Stimulated activated CD4-positive, alpha-beta T cell treated with anti-CD3 and anti-CD28 coated beads, Interleukin-4, amount 100 ng/mL, for 1 hour (primary cell): ENCODE measurements at regions not wholly inside any gene's neighbourhood (a gene's known extent, or its start where the extent isn't known, plus 50 kb on each side); places are given as distances from the start of the nearest gene placed in this dataset.
"Not testable (repeated sequence)": the region's sequence is repeated elsewhere in the genome, so short reads cannot be mapped to it uniquely, and the experiment has no call there.

Experiments used
- DNase-seq: peaks from one replicate; pipeline ENCODE4 v3.0.0-alpha.2; 2020

DNA sequence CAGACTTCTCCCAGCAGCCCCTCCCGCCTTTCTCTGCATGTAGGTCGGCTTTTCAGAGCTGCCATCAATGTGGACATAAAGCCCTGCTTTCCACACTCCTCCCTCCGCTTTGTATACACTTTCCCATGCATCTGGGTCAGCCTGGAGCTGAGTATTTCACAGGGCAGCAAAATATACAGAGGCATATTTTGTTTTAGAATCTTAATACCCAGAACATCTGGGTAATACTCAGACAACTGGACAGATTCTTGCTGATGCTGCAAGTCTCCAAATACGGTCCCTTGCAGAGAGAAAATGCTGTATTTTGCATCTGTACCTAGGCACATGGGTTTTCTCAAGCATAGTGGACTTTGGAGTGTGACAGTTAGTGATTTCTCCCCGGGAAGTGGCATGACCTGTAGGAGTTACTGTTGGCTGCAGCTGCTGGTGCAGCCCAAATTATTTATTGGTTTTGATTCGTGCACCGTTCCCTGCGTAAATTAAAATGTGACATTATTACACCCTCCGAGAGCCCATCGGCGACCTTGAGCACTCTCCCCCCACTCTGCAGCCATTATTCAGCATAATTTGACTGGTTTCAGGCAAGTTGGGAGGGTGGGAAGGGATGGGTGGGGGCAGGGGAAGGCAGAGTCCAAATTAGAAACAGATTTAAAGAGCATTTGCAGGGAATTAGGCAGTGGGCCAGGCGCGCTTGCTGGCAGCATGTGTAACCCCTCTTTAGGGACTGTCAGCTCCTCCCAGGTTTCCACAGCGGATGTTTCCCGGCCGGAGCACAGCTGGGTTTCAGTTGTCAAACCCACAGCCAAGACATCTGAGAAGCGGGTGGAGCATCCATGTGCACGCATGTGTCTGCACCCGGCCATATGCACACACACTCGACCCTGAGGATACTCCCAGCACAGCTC, 100.8 kb downstream of the CPN2 start:
- DNase-seq, result no peak

DNA sequence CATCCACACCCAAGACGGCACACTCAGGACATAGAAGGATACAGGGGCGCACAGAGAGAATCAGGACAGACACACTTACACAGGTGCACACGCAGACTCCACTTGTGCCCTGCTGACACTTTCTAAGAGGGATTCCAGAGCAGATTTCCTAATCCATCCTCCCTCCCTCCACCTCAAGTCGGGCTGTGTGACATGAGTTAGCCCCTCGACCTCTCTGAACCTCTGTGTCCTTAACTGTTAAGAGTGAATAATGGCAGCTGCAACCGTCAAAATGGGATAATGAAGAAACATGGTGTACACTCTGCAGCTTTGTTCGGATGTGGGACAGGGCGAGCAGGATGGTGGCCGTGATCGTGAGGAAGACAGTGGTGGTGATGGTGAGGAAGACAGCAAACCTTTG, 100.1 kb downstream of the CPN2 start:
- no peak for DNase-seq

DNA sequence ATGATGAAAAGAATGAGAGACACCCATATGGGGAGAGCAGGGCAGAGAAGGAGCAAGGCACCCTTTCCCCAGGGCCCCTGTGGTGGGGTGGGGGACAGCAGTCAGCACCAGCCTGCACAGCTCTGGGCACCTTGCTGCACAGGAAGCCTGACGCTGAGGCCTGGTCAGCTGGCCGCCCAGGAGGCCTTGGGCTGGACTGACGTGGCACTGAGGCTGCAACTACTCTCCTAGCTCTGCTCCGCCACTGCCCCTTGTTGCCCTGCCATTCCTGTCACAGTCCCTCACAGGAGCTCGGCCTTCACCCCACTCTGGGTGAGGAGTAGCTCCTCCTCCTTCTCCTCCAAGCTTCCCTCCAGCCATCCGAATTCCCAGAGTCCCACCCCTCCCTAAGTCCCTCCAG, 99.7 kb downstream of the CPN2 start:
- DNase-seq, result no peak

DNA sequence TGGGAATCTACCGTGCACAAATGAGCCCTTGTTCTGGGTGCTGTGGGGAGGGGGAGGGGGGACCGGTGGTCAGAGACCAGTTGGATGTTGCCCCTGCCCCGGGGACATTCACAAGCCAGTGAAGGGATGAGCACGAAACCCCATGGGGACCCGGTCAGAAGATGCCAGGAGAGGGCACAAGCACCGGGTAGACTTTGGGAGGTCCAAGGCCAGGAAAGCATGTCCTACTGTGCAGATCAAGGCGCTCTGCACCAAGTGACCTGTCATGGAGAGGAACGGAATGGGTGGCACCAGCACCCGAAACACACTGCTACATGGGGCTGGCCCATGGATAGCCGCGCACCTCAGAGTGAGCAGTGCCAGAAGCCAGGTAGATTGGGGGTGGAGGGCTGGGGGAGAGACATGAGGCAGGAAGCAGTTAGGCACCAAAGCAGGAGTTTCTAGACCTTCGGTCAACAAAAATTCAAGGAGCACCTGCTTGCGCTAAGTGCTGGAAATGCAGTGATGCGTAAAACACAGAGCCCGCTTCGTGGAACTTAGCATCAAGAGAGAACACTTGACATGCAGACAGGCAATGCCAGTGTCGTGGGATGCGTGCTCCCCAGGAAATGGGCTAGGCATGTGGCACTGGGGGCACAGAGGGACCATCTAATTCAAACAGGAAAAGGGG, 99.1 kb downstream of the CPN2 start:
- no peak for DNase-seq

DNA sequence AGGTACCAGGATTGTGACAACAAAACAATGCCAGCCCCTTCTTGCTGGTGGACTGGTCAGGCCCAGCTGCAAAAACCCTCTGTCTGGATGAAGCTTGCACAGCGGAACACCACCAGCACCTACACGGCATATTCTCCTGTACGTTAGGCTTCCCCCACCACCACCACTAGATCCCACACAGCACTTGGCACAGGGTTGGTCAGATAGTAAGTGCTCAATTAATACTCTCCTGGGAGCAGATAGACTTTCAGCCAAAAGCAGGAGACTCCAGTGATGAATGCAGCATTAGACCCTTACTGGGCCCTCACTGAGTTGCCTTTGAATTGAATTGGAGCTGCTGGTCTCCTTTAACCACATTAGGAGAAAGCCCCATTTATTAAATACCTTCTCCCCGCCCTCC, 97.9 kb downstream of the CPN2 start:
- no peak for DNase-seq

DNA sequence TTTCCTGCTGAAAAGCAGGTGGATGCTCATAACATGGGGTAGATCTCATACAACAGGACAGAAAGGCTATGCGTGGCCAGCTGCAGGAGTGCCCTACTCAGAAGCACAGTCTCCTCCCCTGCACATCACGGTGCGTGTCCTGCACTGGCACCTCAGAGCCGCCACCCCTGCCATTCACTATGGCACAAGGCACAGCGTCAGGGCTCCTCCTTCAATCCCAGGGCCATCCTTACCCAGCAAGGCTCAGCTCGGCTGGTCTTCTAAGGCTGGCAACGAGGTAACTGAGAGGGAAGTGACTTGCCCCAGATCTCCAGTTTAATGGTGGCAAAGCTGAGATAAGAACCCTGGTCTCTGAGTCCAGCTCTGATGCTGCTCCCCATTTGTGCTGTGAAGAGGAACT, 97.1 kb downstream of the CPN2 start:
- DNase-seq, result no peak

DNA sequence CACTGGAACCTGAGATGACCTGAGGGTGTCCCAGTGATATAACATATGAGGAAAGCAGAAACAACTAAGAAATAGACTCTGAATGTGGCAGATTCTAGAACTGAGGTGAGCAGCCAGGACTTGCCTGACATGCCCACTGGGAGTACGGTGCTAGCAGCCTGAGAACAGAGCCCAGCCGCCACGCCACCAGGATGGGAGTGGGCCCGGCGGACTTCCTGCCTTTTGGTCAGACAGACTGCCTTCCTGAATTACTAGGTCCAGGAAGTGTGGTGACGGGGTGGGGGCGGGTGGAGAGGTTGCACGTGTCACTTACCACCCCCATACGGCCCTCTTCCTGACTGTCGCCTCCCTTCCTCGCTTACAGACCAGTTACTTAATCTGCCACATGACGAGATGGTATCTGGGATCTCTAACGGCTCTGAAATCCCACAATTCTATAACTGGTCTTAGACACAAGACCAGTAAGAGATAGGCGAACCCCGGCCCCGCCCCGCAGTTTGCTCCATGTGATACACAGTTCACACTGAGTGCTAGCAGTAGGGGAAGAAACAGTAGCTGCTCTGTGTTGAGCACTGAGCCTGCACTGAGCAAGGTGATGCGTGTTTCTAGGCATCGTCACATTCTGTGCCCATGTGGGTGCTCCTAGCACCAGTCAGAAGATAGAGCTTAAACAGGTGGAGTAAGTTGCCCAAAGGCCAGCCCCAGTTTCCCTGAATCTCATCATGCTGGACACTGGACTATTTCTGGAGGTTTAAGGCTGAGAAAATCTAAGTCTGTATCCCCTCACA, 95.7 kb downstream of the CPN2 start:
- peak; percentile 52 for DNase-seq

DNA sequence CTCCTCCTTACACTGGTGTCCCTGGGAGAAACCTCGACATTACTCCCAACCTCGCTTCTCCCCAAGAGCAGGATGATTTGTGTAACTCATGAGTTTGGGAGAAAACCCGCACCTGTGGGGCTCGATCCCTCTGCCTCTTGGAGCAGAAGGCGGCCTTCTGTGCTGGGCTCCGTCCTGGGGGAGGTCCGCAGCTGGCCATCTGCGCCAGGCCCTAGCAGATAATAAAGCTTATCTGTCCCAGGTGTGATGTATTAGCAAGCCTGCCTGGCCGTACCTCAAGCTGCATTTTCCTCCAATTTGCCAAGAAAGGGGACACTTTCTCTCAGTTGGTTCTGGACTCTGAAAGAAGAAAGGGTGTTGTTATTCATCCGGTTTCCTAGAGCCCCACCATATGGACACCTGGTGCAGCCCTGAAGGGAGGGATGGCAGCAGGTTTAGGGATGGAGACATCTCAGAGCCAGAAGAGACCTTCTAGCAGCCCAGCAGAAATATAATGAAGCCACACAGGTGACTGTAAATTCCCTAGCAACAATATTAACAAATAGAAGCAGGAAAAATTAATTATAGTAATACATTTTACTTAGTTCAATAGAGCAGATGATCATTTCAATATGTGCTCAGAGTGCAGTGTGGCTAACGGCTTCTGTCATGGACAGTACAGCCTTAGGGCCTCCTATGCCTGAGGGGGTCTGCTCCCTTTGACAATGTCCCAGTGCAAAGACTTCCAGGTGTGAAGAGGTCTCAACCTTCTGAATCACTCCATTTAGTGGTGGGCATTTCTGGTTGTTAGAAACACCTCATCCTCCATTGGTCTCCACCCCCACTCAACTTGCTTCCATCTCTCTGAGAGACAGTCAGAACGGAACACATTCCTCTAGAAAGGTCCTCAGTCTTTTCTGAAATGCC, 94.8 kb downstream of the CPN2 start:
- DNase-seq, result no peak

DNA sequence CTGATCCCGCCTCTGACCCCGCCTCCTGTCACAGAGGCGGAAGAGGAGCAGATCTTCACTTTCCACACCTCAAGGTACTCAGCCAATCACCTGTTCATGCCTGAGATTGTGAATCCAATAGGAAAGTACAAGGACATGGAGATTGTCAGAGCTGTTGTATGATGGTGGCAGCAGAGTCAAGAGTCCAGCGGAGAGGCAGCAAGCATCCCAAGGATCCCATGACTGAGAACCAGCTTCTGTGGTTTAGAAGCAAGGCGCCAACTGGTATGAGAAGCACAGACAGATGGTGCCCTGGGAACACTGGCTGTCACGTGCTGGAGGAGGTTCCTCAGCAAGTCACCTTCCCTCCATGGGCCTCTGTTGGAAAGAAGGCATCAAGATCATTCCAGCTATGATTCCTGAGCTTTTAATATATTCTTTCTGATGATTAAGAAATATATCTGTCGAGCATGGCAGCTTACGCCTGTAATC, 93.9 kb downstream of the CPN2 start:
- DNase-seq, result no peak

DNA sequence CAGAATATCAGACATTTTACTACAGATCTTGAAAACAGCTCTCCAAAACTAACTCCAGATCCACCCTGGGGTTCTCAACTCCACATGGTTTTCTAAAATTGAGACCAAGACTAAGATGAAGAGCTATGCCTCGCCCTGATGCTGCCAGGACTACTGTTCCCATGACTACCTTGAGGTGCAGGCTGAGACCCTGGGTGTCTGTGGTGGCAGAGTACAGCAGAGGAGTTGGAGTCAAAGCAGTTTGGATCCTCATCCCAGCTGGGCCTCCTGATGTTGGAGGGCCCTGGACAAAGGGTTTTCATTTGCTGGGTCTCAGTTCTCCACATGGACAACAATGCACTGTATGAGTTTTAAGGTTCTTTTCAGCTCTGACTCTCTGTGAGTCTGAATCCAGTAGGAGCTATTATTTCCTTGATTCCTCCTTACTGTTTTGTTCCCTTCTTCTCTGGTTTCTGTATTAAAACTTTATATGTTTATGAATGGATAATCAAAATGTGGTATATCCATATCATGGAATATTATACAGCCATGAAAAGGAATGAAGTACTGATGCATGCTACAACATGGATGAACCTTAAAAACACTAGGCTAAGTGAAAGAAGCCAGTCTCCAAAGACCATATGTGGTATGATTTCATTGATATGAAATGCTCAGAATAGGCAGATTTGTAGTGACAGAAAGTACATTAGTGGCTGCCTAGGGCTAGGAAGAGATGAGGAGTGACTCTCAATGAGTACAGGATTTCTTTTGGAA, 93.0 kb downstream of the CPN2 start:
- no peak for DNase-seq

DNA sequence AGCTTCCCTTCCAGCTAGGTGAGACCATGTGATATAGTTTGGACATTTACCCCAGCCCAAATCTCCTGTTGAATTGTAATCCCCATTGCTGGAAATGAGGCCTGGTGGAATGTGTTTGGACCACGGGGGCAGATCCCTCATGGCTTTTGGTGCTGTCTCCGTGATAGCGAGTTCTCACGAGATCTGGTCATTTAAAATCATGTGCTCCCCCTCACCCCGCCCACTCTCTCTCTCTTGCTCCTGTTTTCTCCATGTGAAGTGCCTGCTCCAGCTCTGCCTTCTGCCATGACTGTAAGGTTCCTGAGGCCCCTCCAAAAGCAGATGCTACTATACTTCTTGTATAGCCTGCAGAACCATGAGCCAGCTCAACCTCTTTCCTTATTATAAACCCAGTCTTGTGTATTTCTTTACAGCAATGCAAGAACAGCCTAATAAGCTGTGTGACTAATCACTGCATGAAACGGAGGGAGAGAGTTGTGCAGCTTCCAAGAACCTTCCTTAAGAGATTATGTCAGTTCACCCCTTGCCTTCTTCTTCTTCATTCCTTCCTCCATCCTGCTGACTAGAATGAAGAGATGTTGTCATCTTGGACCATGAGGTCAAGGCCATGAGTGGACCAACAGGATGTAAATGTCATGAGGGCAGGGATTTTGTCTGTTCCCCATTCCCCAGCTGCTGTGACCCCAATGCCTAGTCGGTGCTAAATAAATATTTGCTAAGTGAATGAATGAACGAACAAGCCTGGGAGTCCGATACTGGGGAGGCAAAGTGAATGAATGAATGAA, 91.0 kb downstream of the CPN2 start:
- DNase-seq, result no peak

DNA sequence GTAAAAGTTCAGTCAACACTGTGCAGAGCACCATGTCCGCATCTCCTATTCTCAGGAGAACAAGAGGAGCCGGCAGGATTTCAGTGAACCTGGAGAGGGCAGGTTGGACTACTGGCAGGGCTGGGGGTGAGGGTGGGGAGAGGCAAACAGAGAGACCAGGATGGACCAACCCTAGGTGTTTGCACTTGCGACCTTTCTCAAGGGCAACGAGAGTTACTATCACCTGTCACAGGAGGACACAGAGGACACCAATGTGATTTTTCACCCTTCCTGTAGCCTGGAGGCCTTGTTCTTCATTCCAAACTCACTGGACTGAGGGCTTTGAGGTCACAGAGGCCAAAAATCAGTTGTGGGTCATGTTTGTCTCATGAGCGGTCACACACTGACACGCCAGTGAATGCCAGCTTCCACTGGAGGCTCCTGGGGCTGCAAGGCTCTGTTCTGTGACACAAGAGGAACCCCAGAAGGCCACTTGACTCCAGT, 89.5 kb downstream of the CPN2 start:
- no peak for DNase-seq

DNA sequence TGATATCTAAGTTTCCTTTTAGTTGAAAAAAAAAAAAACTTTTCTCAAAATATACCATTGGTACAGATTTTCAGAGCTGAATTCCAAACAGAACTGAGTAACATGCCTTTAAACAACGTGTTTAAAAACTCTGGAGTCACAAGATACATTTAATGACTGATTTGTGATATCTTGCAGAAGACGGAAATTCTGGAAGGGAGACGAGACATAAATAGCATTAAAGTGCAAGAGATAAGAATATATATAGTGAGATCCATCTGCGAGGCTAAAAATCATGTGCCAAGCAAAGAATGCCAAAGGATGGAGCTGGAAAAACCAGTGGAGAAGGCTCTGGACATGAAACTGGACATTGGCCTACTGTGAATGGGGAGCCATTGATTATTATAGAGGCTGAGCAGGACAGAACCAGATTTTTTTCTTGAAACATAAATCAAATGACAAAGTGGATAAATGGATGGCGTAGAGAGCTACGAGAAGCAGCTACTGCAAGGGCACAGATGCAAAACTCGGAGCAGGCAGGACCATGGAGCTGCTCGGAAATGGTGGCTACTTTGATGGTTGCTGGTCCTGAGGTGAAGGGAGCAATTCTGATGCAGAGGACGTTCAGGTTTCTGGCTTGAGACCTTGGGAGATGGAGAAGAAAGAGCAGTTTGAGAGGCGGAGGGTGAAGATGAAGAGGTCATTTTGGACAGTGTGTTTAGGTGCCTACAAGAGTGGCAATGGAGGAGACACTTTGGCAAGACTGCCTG, 88.8 kb downstream of the CPN2 start:
- DNase-seq, result no peak

DNA sequence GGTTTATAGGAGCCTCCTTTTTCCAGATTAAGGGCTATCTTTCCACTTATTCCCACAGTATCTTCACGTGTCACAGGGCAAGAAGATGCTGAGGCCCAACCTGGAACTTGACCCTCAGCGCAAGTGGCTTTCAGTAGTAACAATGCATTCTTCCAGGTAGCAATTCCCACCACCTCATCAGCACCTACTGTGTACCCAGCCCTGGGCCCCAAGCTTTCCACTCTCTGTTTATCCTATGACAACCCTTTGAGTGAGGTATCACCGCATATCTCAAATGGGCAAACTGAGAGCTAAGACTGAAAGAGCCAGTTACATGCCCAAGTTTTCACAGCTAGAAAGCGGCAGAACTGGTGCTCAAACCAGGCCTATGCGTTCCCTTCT, 88.2 kb downstream of the CPN2 start:
- no peak for DNase-seq

DNA sequence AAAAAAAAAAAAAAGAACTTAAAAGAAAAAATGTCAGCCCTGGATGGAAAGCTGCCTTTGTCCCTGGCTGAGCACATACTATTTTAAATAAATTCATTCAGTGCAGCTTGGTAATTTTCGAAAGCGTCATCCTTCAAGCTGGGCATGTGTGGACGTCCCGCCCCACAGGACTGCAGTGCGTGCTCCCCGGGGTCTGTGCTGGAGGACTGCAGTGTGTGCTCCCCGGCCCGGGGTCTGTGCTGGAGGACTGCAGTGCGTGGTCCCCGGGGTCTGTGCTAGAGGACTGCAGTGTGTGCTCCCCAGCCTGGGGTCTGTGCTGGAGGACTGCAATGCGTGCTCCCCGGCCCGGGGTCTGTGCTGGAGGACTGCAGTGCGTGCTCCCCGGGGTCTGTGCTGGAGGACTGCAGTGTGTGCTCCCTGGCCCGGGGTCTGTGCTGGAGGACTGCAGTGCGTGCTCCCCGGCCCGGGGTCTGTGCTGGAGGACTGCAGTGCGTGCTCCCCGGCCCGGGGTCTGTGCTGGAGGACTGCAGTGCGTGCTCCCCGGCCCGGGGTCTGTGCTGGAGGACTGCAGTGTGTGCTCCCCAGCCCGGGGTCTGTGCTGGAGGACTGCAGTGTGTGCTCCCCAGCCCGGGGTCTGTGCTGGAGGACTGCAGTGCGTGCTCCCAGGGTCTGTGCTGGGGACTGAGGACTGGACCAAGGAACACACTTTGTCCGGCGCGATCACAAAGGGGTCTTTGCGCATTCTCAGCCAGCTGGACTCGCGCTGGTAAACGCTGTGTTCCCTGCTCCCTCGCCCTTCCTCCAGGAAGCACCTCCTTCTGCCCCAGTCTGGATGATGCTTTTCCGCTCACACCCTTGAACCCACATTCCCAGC, 86.3 kb downstream of the CPN2 start:
- DNase-seq, result not testable (repeated sequence)

DNA sequence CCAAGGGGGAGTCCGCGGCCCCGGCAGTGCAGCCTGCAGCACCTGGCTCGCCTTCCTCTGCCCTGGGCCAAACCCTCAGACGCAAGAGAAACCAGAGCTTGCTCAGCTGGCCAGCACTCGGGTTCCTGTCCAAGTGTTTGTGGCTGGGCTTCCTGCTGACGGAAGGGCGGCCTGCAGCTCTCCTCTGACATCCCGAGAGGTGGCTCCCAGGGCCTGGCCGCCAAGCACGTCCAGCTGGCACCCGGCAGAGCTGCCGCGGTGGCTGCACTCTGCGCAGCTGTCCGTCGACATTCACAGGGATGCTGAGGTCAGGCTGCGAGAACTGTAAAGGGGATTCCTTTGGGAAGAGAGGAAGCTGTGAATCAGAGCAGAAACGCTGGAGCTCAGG, 85.6 kb downstream of the CPN2 start:
- DNase-seq, result no peak

DNA sequence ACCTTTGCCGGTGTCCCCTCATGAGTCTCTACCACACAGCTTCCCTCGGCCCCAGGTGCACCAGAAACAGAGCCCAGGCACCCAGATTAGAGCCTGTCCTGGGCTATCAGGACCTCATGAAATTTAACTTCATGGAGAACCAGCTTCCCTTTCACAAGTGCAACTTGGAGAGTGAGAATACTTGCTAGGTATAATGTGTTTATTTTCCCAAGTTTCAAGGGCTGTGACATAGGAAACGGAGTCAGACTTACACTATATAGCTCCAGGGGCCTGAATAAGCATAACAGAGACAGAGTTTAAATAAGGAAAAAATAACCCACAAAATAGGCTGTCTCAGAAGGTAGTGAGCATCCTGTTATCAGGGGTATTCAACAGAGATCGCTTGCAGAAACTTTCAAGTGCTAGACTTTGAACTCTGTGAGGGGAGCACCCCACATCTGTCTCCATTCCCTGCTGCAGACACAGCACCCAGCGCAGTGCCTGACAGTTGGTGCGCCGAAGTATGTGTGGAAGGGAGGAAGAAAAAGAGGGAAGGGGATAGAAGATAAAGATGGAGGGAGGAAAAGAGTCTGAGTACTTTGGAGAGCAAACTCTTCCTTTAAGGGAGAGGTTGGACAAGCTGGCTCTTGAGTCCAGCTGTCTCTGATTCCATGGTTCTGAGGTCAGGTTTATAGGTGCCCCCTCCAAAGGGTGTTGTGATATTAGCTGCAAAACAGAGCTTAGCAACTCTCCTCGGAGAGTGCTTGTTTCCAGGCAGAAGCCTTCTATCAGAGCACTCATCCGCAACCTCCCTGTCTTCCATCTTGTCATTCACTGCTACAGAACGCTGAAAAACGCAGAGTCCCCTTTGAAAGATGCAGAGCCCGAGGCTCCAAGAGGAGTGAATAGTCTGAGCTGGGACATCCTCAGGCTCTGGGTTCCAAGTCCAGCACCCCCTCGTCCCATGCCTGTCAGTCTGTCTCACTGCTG, 84.8 kb downstream of the CPN2 start:
- no peak for DNase-seq
